GM23248 (cell line): ENCODE measurements at regions not wholly inside any gene's neighbourhood (a gene's known extent, or its start where the extent isn't known, plus 50 kb on each side); places are given as distances from the start of the nearest gene placed in this dataset.
A peak's percentile ranks its signal among the peaks of the same experiment; 100 is the strongest.

ENCODE experiments used
- DNase-seq: peaks from one replicate; pipeline ENCODE4 v3.0.0-alpha.2; 2015
- H2AFZ ChIP-seq: fragments of 200-600 bp; sonication (generic); 2 replicates; pipeline ENCODE4 v1.6.1; 2016; ENCODE audit warnings: antibody characterized with exemption
- H3F3A ChIP-seq: fragments of 200-600 bp; sonication (generic); 2 replicates; pipeline ENCODE4 v1.6.1; 2016; ENCODE audit warnings: mild to moderate bottlenecking, antibody characterized with exemption, mixed run types; ENCODE audit not compliant: insufficient read depth
- H3K27ac ChIP-seq: fragments of 200-600 bp; sonication (generic); 2 replicates; pipeline ENCODE4 v1.5.1; 2016; ENCODE audit warnings: mild to moderate bottlenecking
- H3K27me3 ChIP-seq: fragments of 200-600 bp; sonication (generic); replicated peaks from 2 replicates; pipeline ENCODE4 v1.6.1; 2016; ENCODE audit warnings: mild to moderate bottlenecking; ENCODE audit not compliant: insufficient read depth
- H3K36me3 ChIP-seq: fragments of 200-600 bp; sonication (generic); 2 replicates; pipeline ENCODE4 v1.6.1; 2016; ENCODE audit warnings: low read depth, mild to moderate bottlenecking
- H3K4me1 ChIP-seq: fragments of 200-600 bp; sonication (generic); 2 replicates; pipeline ENCODE4 v1.6.1; 2016; ENCODE audit warnings: mild to moderate bottlenecking; ENCODE audit not compliant: insufficient read depth
- H3K4me2 ChIP-seq: fragments of 200-600 bp; sonication (generic); one replicate; pipeline ENCODE4 v1.6.1; 2016; ENCODE audit warnings: mild to moderate bottlenecking; ENCODE audit not compliant: unreplicated experiment
- H3K4me3 ChIP-seq: fragments of 200-600 bp; sonication (generic); 2 replicates; pipeline ENCODE4 v1.5.1; 2016; ENCODE audit warnings: mild to moderate bottlenecking
- H3K79me2 ChIP-seq: fragments of 200-600 bp; sonication (generic); 2 replicates; pipeline ENCODE4 v1.6.1; 2016; ENCODE audit warnings: mild to moderate bottlenecking; ENCODE audit not compliant: insufficient read depth
- H3K9ac ChIP-seq: fragments of 200-600 bp; sonication (generic); 2 replicates; pipeline ENCODE4 v1.6.1; 2016; ENCODE audit warnings: mild to moderate bottlenecking
- H3K9me2 ChIP-seq: fragments of 200-600 bp; sonication (generic); 2 replicates; pipeline ENCODE4 v1.6.1; 2016; ENCODE audit warnings: mixed run types, mild to moderate bottlenecking, moderate library complexity; ENCODE audit not compliant: insufficient read depth
- H3K9me3 ChIP-seq: fragments of 200-600 bp; sonication (generic); one replicate; pipeline ENCODE4 v1.6.1; 2017; ENCODE audit warnings: low read depth
- H4K20me1 ChIP-seq: fragments of 200-600 bp; sonication (generic); 2 replicates; pipeline ENCODE4 v1.6.0; 2016; ENCODE audit not compliant: insufficient read depth
- EZH2 ChIP-seq: fragments of 200-600 bp; sonication (generic); IDR thresholded peaks from 2 replicates; pipeline ENCODE4 v1.6.1; 2018; ENCODE audit warnings: antibody characterized with exemption, mild to moderate bottlenecking; ENCODE audit not compliant: insufficient read depth, poor library complexity, severe bottlenecking
- EZH2phosphoT487 ChIP-seq: fragments of 200-600 bp; sonication (generic); IDR thresholded peaks from 2 replicates; pipeline ENCODE4 v1.6.1; 2018; ENCODE audit warnings: antibody characterized with exemption, moderate library complexity, mild to moderate bottlenecking, low read depth; ENCODE audit not compliant: insufficient read depth
- WGBS, 2 experiments: methylation state at CpG; one replicate each; pipeline ENCODE4 v1.1.6; 2015 to 2017; ENCODE audit warnings: low lambda C conversion rate in 2 of 2, low coverage in 1 of 2; ENCODE audit errors: missing lambda C conversion rate in 2 of 2; 5-methylcytosine and 5-hydroxymethylcytosine counted together
- in situ Hi-C: fragments of 300-500 bp; cut with MboI; formaldehyde crosslinking; loops from 2 replicates; pipeline ENCODE4 v1.15.0; 2020

- in situ Hi-C loops: no loop called here
- no peak overlapping the region for H2AFZ ChIP-seq
- no peaks in the 10 kb centered on the region for H3K9me2 ChIP-seq
- no peaks in the 10 kb centered on the region for H3F3A ChIP-seq
- H3K79me2 ChIP-seq: no peaks in the 10 kb centered on the region
- peaks cover 9% of the 10 kb centered on the region for H3K4me1 ChIP-seq
- no peak for DNase-seq
- H3K4me3 ChIP-seq: no peak overlapping the region
- H3K36me3 ChIP-seq: no peaks in the 10 kb centered on the region
- no peak overlapping the region for H3K27ac ChIP-seq
- H3K9me3 ChIP-seq: no peaks in the 10 kb centered on the region
- H3K9ac ChIP-seq: no peak overlapping the region
- H4K20me1 ChIP-seq: no peaks in the 10 kb centered on the region
- 0% methylated on average over 1 of the region's 1 CpG for WGBS, 2 experiments
- no peaks in the 10 kb centered on the region for H3K27me3 ChIP-seq
- H3K4me2 ChIP-seq: no peak overlapping the region
- no peak for TF ChIP-seq EZH2phosphoT487
- no peak for TF ChIP-seq EZH2
These were observed 71.1 kb upstream of the UMPS start for GRCh38 chr3:124659175-124659574.

GRCh38 chr3:124660599-124660998 lies 69.7 kb upstream of the UMPS start:
- Histone ChIP-seq H3F3A (no peaks in the 10 kb centered on the region), H4K20me1 (no peaks in the 10 kb centered on the region), H3K9me3 (no peaks in the 10 kb centered on the region), H3K36me3 (no peaks in the 10 kb centered on the region), H3K9me2 (no peaks in the 10 kb centered on the region), H3K4me1 (peaks cover 9% of the 10 kb centered on the region), H3K79me2 (no peaks in the 10 kb centered on the region), H3K4me2 (no peak overlapping the region), H3K4me3 (no peak overlapping the region), H3K27me3 (no peaks in the 10 kb centered on the region), H2AFZ (no peak overlapping the region), H3K27ac (no peak overlapping the region), H3K9ac (no peak overlapping the region)
- TF ChIP-seq EZH2 (no peak), EZH2phosphoT487 (no peak)
- DNase-seq: no peak
- WGBS, 2 experiments: 97 to 100% methylated on average over 1 of the region's 1 CpG
- in situ Hi-C loops: no loop called here

- Histone ChIP-seq H3K79me2 (no peaks in the 10 kb centered on the region), H3K9ac (no peak overlapping the region), H3K4me1 (peaks cover 10% of the 10 kb centered on the region), H4K20me1 (no peaks in the 10 kb centered on the region), H3K27ac (no peak overlapping the region), H3K4me3 (no peak overlapping the region), H2AFZ (no peak overlapping the region), H3K27me3 (no peaks in the 10 kb centered on the region), H3K4me2 (peak overlapping the region; percentile 6), H3K9me3 (no peaks in the 10 kb centered on the region), H3F3A (no peaks in the 10 kb centered on the region), H3K9me2 (no peaks in the 10 kb centered on the region), H3K36me3 (no peaks in the 10 kb centered on the region)
- 15 to 20% methylated on average over 2 of the region's 2 CpGs for WGBS, 2 experiments
- in situ Hi-C loops: no loop called here
- TF ChIP-seq EZH2 (no peak), EZH2phosphoT487 (no peak)
- DNase-seq: peak; percentile 67
These were observed 66.6 kb upstream of the UMPS start for GRCh38 chr3:124663690-124664089.

GRCh38 chr3:124664804-124665203 lies 65.4 kb upstream of the UMPS start:
- in situ Hi-C loops: no loop called here
- Histone ChIP-seq H3K9ac (no peak overlapping the region), H3F3A (peaks cover 9% of the 10 kb centered on the region), H3K27ac (no peak overlapping the region), H3K9me2 (no peaks in the 10 kb centered on the region), H3K4me3 (no peak overlapping the region), H3K79me2 (no peaks in the 10 kb centered on the region), H3K4me2 (no peak overlapping the region), H2AFZ (no peak overlapping the region), H3K4me1 (peaks cover 19% of the 10 kb centered on the region), H3K27me3 (no peaks in the 10 kb centered on the region), H3K9me3 (no peaks in the 10 kb centered on the region), H3K36me3 (no peaks in the 10 kb centered on the region), H4K20me1 (no peaks in the 10 kb centered on the region)
- 78 to 88% methylated on average over 2 of the region's 2 CpGs for WGBS, 2 experiments
- DNase-seq: no peak
- TF ChIP-seq EZH2 (no peak), EZH2phosphoT487 (no peak)

GRCh38 chr3:124666067-124666466 lies 64.2 kb upstream of the UMPS start:
- peaks cover 22% of the 10 kb centered on the region for H3K4me1 ChIP-seq
- H3K79me2 ChIP-seq: no peaks in the 10 kb centered on the region
- in situ Hi-C loops: no loop called here
- no peak overlapping the region for H3K27ac ChIP-seq
- H3K36me3 ChIP-seq: no peaks in the 10 kb centered on the region
- no peak overlapping the region for H3K4me2 ChIP-seq
- no peak overlapping the region for H3K4me3 ChIP-seq
- no peak overlapping the region for H2AFZ ChIP-seq
- H3K9me3 ChIP-seq: no peaks in the 10 kb centered on the region
- TF ChIP-seq EZH2phosphoT487 (no peak), EZH2 (no peak)
- no peaks in the 10 kb centered on the region for H3K9me2 ChIP-seq
- 74 to 81% methylated on average over 5 of the region's 5 CpGs for WGBS, 2 experiments
- H3K27me3 ChIP-seq: no peaks in the 10 kb centered on the region
- H3F3A ChIP-seq: peaks cover 11% of the 10 kb centered on the region
- no peak overlapping the region for H3K9ac ChIP-seq
- DNase-seq: no peak
- H4K20me1 ChIP-seq: no peaks in the 10 kb centered on the region
